GM18502 (cell line): ENCODE measurements at regions not wholly inside any gene's neighbourhood (a gene's known extent, or its start where the extent isn't known, plus 50 kb on each side); places are given as distances from the start of the nearest gene placed in this dataset.
"Not testable (repeated sequence)": the region's sequence is repeated elsewhere in the genome, so short reads cannot be mapped to it uniquely, and the experiment has no call there.

Source experiments
- ATAC-seq: cut with Tn5 transposase; IDR thresholded peaks from one replicate; pipeline ENCODE4 v1.9.1; 2021; ENCODE audit warnings: mild to moderate bottlenecking; ENCODE audit not compliant: unreplicated experiment, poor library complexity

- no peak for ATAC-seq
Observed at GRCh38 chr13:54383604-54384003, 1355.0 kb downstream of the OLFM4 start.

- ATAC-seq, result no peak
Observed at GRCh38 chr13:54387625-54388024, 1359.0 kb downstream of the OLFM4 start.

DNA sequence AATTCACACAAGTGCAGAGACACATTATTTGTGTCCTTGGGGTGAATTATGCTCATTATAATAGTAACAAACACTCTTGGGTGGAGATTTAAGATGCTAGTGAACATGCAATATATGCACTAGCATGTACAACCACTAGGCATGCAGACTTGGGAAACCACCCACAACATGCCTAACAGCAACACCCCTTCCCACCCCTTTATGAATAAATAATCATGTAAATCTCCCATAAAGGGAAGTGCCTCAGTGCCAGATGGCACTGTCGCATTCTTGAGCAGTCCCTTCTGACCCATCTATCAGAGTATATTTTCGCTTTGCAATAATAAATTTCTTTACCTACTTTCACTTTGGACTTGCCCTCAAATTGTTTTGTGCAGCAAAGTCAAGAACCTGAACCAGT is 1362.2 kb downstream of the OLFM4 start:
- ATAC-seq, result no peak

DNA sequence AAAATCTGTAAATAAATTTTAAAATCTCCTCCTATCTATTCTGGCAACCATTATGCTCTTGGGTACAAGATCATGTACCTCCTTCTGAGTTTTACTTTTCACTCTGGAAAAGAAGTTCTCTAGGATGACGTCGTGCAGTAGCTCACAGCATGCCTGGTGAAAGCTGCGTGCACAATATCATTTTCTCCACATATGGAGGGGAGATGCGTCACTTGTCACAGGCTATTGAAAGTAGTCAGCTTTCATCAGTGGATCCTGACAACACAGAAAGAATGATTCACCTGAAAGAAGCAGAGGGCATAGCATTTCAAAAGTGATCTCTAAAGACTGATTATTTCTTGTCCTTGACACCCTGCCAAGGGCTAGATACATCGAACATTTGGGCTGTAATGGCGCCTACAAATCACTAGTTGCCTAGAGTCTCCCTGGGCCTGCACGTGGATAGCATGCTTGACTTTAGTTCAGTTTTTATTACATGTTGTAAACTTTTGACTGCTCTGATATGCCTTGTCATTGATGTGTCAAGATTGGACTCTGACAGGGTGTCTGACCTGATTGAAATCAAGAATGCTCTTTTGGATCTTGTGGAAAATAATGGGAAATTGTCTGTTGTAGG is 1365.6 kb downstream of the OLFM4 start:
- no peak for ATAC-seq

DNA sequence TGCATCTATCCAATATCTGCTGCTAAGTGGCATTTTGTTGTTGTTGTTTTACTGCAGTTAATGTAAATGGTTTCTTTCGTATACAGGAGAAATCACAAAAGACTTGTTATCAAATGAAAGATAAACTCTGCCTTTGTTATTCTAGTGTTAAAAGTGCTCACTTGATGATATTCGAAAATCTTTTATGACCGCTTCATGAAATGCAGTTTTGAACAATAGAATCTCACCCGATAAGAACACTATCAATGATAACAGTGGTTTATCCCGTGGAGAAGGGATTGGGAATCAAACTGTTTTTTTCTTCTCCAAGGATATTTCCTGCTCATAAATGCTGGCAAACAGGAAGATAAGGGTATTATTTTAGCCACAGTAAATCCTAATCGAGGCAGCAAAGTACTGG is 1366.3 kb downstream of the OLFM4 start:
- ATAC-seq, result no peak

DNA sequence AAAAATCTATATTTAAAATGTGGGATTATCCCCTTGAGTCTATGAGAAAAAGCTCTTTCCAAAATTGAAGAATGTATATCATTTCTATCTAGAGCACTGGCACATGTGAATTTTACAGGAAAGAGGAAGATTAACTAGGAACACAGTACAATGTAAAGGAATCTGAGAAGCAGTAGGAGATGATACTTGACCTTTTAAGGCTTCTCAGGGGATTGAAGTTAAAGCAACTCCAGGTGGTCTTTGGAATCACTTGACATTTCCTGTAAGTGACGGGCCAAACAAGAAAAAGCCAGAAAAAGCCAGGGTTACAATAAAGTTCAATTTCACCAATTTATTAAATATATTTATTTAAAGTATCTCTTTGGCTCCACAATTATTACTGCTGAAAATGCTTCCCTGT is 1373.9 kb downstream of the OLFM4 start:
- no peak for ATAC-seq

DNA sequence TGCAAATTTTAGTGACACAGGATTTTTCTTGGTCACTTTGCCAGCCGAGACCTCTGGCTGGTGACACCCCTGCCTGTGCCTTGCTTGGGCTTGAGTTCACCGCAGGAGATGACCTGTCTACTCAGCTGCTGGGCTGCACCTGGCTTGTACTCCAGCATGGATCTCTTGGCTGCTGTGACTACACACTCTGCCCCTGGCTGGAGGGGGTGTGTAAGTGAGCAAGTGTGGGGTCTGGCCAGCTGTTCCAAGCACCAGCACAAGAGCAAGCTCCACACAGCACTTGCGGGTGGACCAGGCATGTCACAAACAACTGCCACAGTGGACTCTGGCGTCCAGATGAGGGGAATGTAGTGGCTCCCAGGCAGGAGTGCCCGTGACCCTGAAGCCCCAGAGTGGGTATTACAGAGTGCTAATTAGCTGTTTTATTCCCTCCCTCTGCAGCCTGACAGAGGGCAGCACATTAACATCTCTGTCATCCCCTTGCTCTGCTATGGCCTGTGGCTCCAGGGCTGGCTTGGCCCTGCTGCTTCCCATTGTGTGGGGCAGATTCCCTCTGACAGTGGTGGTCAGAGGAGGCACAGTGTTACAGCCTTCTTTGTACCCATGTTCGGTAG is 1387.2 kb downstream of the OLFM4 start:
- ATAC-seq, result no peak

- ATAC-seq, result not testable (repeated sequence)
Observed at GRCh38 chr13:54422946-54423345, 1394.3 kb downstream of the OLFM4 start.

GRCh38 chr13:54424344-54424743 is 1395.7 kb downstream of the OLFM4 start:
- ATAC-seq, result no peak

DNA sequence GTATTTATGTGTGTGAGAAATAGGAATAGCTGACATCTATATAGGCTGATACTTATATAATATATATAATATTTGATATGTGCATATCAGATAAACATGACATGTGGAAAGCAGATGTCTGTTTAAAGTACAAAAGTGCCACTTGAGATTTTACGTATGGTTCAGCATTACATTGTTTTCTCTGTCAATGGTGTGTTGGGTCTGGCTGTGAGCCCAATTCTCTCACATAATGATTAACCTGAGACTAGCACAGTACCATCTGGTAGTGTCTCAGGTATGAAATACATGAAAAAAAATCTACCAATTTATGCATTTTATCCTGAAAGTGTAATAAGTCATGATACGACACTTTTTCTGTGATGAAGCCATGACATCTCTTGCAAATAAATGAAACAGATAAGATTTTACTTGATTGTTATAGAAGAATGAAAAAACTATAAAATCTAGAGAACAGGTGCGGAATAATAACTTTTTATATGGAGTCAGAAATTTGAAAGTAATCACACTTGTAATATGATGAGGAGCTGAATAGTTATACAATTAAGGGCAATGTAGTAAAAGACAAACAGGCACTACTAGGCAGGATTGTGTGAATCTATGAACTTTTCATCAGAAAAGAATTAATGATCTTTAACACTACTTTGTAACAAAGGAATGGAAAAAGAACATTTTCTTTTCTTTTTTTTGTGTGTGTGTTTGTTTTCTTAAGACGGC is 1405.0 kb downstream of the OLFM4 start:
- ATAC-seq, result no peak

DNA sequence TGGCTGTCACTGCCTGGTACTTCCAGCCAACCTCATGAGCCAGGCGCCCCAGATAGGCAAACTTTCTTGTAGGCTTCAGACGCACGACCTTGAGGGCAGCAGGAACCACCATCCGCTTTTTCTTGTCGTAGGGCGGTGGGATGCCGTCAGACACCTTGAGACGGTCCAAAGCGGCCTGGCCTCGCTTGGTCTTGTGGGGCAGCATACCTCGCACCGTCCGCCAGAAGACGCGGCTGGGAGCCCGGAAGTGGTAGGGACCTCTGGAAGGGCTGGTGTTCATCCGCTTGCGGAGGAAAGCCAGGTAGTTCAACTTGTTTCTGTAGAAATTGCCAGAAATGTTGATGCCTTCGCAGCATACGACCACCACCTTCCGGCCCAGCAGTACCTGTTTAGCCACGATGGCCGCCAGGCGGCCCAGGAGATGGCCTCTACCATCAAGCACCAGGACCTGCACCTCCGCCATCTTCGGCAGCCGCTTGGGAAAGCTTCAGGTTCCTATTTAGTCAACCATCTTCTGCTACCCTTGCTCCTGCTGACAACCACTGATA is 1412.3 kb downstream of the OLFM4 start:
- not testable (repeated sequence) for ATAC-seq

DNA sequence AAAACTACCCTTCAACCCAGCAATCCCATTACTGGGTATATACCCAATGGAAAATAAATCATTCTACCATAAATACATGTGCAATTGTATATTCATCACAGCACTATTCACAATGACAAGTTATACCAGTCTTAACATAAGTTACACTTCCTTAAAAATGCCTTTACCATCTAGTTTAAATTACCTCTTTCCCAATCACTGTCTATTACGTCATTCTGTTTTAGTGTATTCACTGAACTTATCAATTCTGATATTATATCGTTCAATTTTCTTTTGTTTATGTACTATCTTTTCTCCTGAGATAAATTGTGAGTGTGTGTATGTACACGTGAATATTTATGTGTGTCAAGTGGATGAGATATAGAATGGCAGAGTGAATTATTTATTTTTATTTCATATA is 1416.8 kb downstream of the OLFM4 start:
- no peak for ATAC-seq

DNA sequence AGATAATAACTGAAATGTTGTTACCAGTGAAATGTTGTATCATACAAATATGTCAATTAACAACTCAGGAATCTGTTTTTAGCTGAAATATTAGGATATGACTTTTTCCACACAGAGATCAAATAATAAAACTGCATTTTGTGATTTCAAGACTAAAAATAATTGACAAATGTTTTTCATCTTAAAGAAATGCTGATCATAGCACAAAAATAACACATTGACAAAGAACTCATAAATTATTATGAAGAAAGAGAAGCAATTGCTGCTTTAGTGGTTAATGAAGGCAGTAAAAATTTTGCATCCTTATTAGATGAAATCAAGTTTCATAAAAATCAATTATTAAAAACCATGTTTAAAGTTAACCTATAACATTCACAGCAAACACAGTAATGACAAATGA is 1417.3 kb downstream of the OLFM4 start:
- ATAC-seq, result no peak

GRCh38 chr13:54449922-54450321 is 1421.3 kb downstream of the OLFM4 start:
- no peak for ATAC-seq

DNA sequence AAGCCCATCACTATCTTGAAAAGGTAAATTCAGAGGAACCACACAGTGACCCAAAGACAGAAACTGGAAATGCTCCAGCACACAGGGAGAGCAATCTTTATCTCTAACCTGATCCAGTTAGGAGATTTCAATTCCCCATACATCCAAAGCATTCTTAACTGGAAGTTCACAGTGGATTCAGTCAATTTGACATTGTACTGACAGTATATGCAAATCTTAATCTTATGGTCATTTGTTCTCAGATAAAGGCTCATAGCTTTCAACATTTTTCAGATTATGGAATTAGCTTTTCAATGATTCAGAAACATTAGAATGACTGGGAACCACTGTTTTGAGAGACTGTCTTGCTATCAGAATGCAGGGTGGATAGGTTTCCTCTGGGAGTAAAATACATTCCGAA is 1455.6 kb downstream of the OLFM4 start:
- ATAC-seq, result no peak

DNA sequence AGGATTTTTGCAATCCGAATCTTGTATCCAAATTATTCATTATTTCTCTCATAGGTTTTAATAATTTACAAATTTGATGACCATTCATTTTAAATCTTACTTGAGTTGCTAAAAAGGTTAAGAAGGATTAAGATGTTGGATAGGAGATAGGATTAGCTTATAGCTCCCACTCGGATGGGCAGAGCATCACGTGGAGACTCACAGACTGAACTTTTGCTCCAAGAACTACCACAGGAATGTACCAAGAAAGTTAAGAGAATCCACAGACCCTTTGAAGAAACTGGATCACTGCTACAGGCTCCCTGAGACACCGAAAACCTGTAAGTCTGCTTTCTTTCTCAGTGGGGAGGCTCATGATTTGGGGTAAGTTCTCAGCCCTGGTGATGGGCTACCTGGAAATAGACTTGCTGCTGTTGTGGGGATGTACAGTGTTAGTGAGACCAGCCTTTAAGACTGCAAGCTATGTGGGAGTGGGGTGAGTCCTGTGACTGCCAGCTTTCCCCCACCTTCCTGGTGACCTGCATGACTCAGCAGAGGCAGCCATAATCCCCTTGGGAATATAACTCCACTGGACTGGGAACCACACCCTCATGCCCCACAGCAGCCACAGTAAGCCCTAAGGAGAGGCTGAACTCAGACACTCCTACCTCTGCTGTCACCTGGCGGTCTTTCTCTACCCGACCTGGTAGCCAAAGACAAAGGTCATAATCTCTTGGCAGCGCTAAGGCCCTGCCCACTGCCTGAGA is 1458.0 kb downstream of the OLFM4 start:
- ATAC-seq, result no peak

DNA sequence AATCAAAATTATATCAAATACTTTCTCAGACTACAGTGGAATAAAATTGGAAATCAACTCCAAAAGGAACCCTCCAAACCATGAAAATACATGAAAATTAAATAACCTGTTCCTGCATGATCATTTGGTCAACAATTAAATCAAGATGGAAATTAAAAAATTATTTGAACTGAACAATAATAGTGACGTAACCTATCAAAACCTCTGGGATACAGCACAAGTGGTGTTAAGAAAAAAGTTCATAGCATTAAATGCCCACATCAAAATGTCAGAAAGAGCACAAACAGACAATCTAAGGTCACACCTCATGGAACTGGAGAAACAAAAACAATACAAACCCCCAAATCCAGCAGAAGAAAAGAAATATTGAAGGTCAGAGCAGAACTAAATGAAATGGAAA is 1460.7 kb downstream of the OLFM4 start:
- no peak for ATAC-seq

GRCh38 chr13:54492995-54493394 is 1464.4 kb downstream of the OLFM4 start:
- no peak for ATAC-seq

- no peak for ATAC-seq
Observed at GRCh38 chr13:54511366-54511765, 1482.8 kb downstream of the OLFM4 start.

DNA sequence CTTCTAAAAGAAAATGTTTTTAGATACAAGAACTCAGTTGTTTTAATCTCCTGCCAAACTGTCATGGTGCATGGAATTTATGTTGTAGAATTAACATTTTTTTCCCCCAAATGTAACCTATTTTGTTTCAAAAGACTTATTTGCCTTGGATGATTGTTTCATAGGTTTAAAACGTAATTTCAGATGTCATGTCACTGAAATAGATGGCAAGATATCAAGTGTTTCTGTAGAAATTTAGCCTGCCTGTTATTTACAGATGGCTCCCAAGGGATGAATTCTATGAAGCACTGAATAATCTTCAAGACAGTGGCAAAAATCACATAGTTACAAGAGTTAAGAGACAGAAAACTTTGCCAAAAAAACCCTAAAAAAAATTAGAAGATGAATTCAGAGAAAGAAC is 1484.6 kb downstream of the OLFM4 start:
- ATAC-seq, result no peak

DNA sequence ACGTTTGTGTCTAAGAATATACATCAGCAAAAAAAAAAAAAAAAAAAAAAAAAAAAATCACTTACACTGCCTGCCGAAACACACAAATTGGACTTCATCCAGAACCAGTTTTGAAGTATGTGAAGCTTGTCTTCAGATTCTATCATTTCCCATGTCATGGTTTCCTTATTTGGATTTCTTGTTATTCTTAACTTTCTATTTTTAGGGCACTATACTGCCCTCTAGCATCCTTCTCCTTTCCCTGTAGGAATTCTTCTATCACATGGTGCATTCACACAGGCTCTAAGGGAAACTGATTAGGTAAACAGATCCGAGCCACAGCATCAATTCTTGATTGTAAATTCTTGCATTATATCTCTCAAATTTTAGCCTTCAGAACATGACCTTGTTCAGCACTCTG is 1507.5 kb downstream of the OLFM4 start:
- no peak for ATAC-seq
